ENCODE measurements at regions not wholly inside any gene's neighbourhood (a gene's known extent, or its start where the extent isn't known, plus 50 kb on each side); places are given as distances from the start of the nearest gene placed in this dataset.

GRCh38 chr22:44438481-44439131 lies 59.4 kb downstream of the RTL6 start:
- H3K4me1 ChIP-seq (ENCODE audit: control insufficient read depth, extremely low read depth, insufficient read depth, low read length) = no peaks in the 10 kb centered on the region
- no peak overlapping the region for H2AFZ ChIP-seq (ENCODE audit: control insufficient read depth, low read length)
- H4K20me1 ChIP-seq (ENCODE audit: control insufficient read depth, extremely low read depth, insufficient read depth, low read length) = no peaks in the 10 kb centered on the region
- H3K79me2 ChIP-seq (ENCODE audit: control insufficient read depth, insufficient read depth, low read length) = no peaks in the 10 kb centered on the region
- no peak for DNase-seq (ENCODE audit: low read depth, low spot score)
- no peak overlapping the region for H3K4me2 ChIP-seq (ENCODE audit: control insufficient read depth, extremely low read depth, insufficient read depth, low read depth, low read length)
- no peaks in the 10 kb centered on the region for H3K9me1 ChIP-seq (ENCODE audit: control insufficient read depth, extremely low read depth, insufficient read depth, low read length)
- no peaks in the 10 kb centered on the region for H3K27me3 ChIP-seq (ENCODE audit: control insufficient read depth, extremely low read depth, insufficient read depth, low read length)
- H3K9ac ChIP-seq (ENCODE audit: control insufficient read depth, extremely low read depth, insufficient read depth, low read length) = no peak overlapping the region
- no peak for FAIRE-seq
- TF ChIP-seq CTCF (optimal IDR thresholded peaks at IDR 0.05 in 1 of 3, IDR thresholded peaks at IDR 0.05 in 1 of 3, conservative IDR thresholded peaks at IDR 0.05 in 1 of 3; ENCODE audit: extremely low read depth in 1 of 3, insufficient read depth in 2 of 3, low read length in 3 of 3) (no peak), EZH2 (IDR thresholded peaks at IDR 0.05; ENCODE audit: low read length) (no peak)
- H3K36me3 ChIP-seq (ENCODE audit: control insufficient read depth in 2 of 2, extremely low read depth in 1 of 2, insufficient read depth in 2 of 2, low read length in 2 of 2) = no peaks in the 10 kb centered on the region
- no peak overlapping the region for H3K4me3 ChIP-seq (ENCODE audit: control insufficient read depth in 2 of 3, extremely low read depth in 1 of 3, insufficient read depth in 2 of 3, low read depth in 1 of 3, low read length in 3 of 3)
- dilution Hi-C loops (cut with MboI; ENCODE audit: extremely low pct_ligation_motif_present, low sequenced_read_pairs) = no loop called here
- no peaks in the 10 kb centered on the region for H3K9me3 ChIP-seq (ENCODE audit: control insufficient read depth, low read depth, low read length)
- no peak overlapping the region for H3K27ac ChIP-seq (ENCODE audit: control insufficient read depth, insufficient read depth, low read length)

- no peaks in the 10 kb centered on the region for H3K9me1 ChIP-seq (ENCODE audit: control insufficient read depth, extremely low read depth, insufficient read depth, low read length)
- no peaks in the 10 kb centered on the region for H3K79me2 ChIP-seq (ENCODE audit: control insufficient read depth, insufficient read depth, low read length)
- H3K36me3 ChIP-seq (ENCODE audit: control insufficient read depth in 2 of 2, extremely low read depth in 1 of 2, insufficient read depth in 2 of 2, low read length in 2 of 2) = no peaks in the 10 kb centered on the region
- no peak overlapping the region for H3K4me2 ChIP-seq (ENCODE audit: control insufficient read depth, extremely low read depth, insufficient read depth, low read depth, low read length)
- no peak overlapping the region for H2AFZ ChIP-seq (ENCODE audit: control insufficient read depth, low read length)
- H4K20me1 ChIP-seq (ENCODE audit: control insufficient read depth, extremely low read depth, insufficient read depth, low read length) = no peaks in the 10 kb centered on the region
- H3K9ac ChIP-seq (ENCODE audit: control insufficient read depth, extremely low read depth, insufficient read depth, low read length) = no peak overlapping the region
- H3K9me3 ChIP-seq (ENCODE audit: control insufficient read depth, low read depth, low read length) = no peaks in the 10 kb centered on the region
- no peak for TF ChIP-seq EZH2 (IDR thresholded peaks at IDR 0.05; ENCODE audit: low read length)
- TF ChIP-seq CTCF (optimal IDR thresholded peaks at IDR 0.05 in 1 of 3, IDR thresholded peaks at IDR 0.05 in 1 of 3, conservative IDR thresholded peaks at IDR 0.05 in 1 of 3; ENCODE audit: extremely low read depth in 1 of 3, insufficient read depth in 2 of 3, low read length in 3 of 3) = no peak
- H3K27me3 ChIP-seq (ENCODE audit: control insufficient read depth, extremely low read depth, insufficient read depth, low read length) = no peaks in the 10 kb centered on the region
- no peak overlapping the region for H3K27ac ChIP-seq (ENCODE audit: control insufficient read depth, insufficient read depth, low read length)
- dilution Hi-C loops (cut with MboI; ENCODE audit: extremely low pct_ligation_motif_present, low sequenced_read_pairs) = no loop called here
- DNase-seq (ENCODE audit: low read depth, low spot score) = no peak
- FAIRE-seq = no peak
- no peaks in the 10 kb centered on the region for H3K4me1 ChIP-seq (ENCODE audit: control insufficient read depth, extremely low read depth, insufficient read depth, low read length)
- H3K4me3 ChIP-seq (ENCODE audit: control insufficient read depth in 2 of 3, extremely low read depth in 1 of 3, insufficient read depth in 2 of 3, low read depth in 1 of 3, low read length in 3 of 3) = no peak overlapping the region
These were observed 60.0 kb downstream of the RTL6 start for GRCh38 chr22:44438056-44438455.
